Liver (tissue), 8 donors: ENCODE measurements at regions not wholly inside any gene's neighbourhood (a gene's known extent, or its start where the extent isn't known, plus 50 kb on each side); places are given as distances from the start of the nearest gene placed in this dataset.

Source experiments
- DNase-seq: peaks from one replicate; pipeline ENCODE4 v3.0.0-alpha.2; 2017; ENCODE audit warnings: low spot score
- H3K27ac ChIP-seq, 2 donors: one replicate each; pipeline ENCODE4 v1.7.0; 2013; ENCODE audit warnings: inconsistent platforms in 2 of 2, low read length in 2 of 2, control low read depth in 1 of 2, low read depth in 1 of 2, mild to moderate bottlenecking in 1 of 2
- H3K27me3 ChIP-seq, 4 donors: one replicate each; pipeline versions ENCODE4 v1.6.1 to v1.7.0; 2013; ENCODE audit warnings: low read length in 3 of 4, inconsistent platforms in 1 of 4, mild to moderate bottlenecking in 1 of 4, moderate library complexity in 1 of 4; ENCODE audit not compliant: control insufficient read depth in 4 of 4, insufficient read depth in 4 of 4
- H3K36me3 ChIP-seq, 4 donors: one replicate each; pipeline versions ENCODE4 v1.6.1 to v1.7.0; 2013; ENCODE audit warnings: low read length in 3 of 4, mild to moderate bottlenecking in 3 of 4, low read depth in 1 of 4, moderate library complexity in 1 of 4; ENCODE audit not compliant: control insufficient read depth in 4 of 4, insufficient read depth in 3 of 4
- H3K4me1 ChIP-seq, 4 donors: one replicate each; pipeline versions ENCODE4 v1.6.1 to v1.7.0; 2013; ENCODE audit warnings: low read length in 3 of 4, mild to moderate bottlenecking in 3 of 4, moderate library complexity in 1 of 4; ENCODE audit not compliant: control insufficient read depth in 4 of 4, insufficient read depth in 4 of 4
- H3K4me3 ChIP-seq, 3 donors: one replicate each; pipeline versions ENCODE4 v1.6.1 to v1.7.0; 2013; ENCODE audit warnings: low read length in 3 of 3, control low read depth in 1 of 3, low read depth in 1 of 3, mild to moderate bottlenecking in 1 of 3
- H3K9ac ChIP-seq, 2 donors: one replicate each; pipeline ENCODE4 v1.7.0; 2013; ENCODE audit warnings: low read length in 2 of 2, mild to moderate bottlenecking in 2 of 2, moderate library complexity in 2 of 2, control low read depth in 1 of 2, low read depth in 1 of 2
- H3K9me3 ChIP-seq, 4 donors: one replicate each; pipeline versions ENCODE4 v1.6.1 to v1.7.0; 2013; ENCODE audit warnings: low read length in 3 of 4; ENCODE audit not compliant: control insufficient read depth in 4 of 4
- FOXA1 ChIP-seq: IDR thresholded peaks from 2 replicates; pipeline ENCODE4 v1.6.1; 2016; ENCODE audit warnings: antibody characterized with exemption
- FOXA2 ChIP-seq: IDR thresholded peaks from 2 replicates; pipeline ENCODE4 v1.6.1; 2016; ENCODE audit warnings: antibody characterized with exemption
- HNF4A ChIP-seq, 2 donors: conservative IDR thresholded peaks; 2 replicates each; pipeline ENCODE4 v1.6.1; 2016; ENCODE audit warnings: antibody characterized with exemption in 2 of 2, mild to moderate bottlenecking in 2 of 2
- HNF4G ChIP-seq: IDR thresholded peaks from 2 replicates; pipeline ENCODE4 v1.6.1; 2016; ENCODE audit warnings: antibody characterized with exemption
- JUND ChIP-seq, 2 donors: IDR thresholded peaks; 2 replicates each; pipeline ENCODE4 v1.6.1; 2016; ENCODE audit warnings: antibody characterized with exemption in 2 of 2
- NR2F2 ChIP-seq: IDR thresholded peaks from 2 replicates; pipeline ENCODE4 v1.6.1; 2016; ENCODE audit warnings: antibody characterized with exemption
- RAD21 ChIP-seq, 2 donors: IDR thresholded peaks; 2 replicates each; pipeline ENCODE4 v1.6.1; 2016; ENCODE audit warnings: antibody characterized with exemption in 2 of 2, mild to moderate bottlenecking in 2 of 2
- RXRA ChIP-seq, 2 donors: IDR thresholded peaks; 2 replicates each; pipeline ENCODE4 v1.6.1; 2017 to 2018; ENCODE audit warnings: antibody characterized with exemption in 2 of 2, mild to moderate bottlenecking in 1 of 2
- SP1 ChIP-seq: IDR thresholded peaks from 2 replicates; pipeline ENCODE4 v1.6.1; 2018; ENCODE audit warnings: antibody characterized with exemption, mild to moderate bottlenecking
- TAF1 ChIP-seq: conservative IDR thresholded peaks from 2 replicates; pipeline ENCODE4 v1.6.1; 2016; ENCODE audit warnings: antibody characterized with exemption, mild to moderate bottlenecking
- YY1 ChIP-seq: IDR thresholded peaks from 2 replicates; pipeline ENCODE4 v1.6.1; 2016; ENCODE audit warnings: antibody characterized with exemption, mild to moderate bottlenecking
- WGBS: extraction: QIAGEN DNeasy Blood & Tissue Kit; methylation state at CpG from one replicate; pipeline ENCODE4 v1.1.7; 2013; 5-methylcytosine and 5-hydroxymethylcytosine counted together
- TF ChIP-seq, protein P1 (sequence below): IDR thresholded peaks from 2 replicates; pipeline ENCODE4 v1.6.1; 2016; ENCODE audit warnings: antibody characterized with exemption
- TF ChIP-seq, protein P2 (sequence below): fragments of 150-350 bp; IDR thresholded peaks from 2 replicates; pipeline ENCODE4 v1.5.1; 2017; ENCODE audit warnings: improper control_type of control experiment, low read depth, low read length; ENCODE audit not compliant: missing input control
- TF ChIP-seq, protein P3 (sequence below): IDR thresholded peaks from 2 replicates; pipeline ENCODE4 v1.6.1; 2016; ENCODE audit warnings: antibody characterized with exemption
- TF ChIP-seq, protein P4 (sequence below): IDR thresholded peaks from 2 replicates; pipeline ENCODE4 v1.6.1; 2016; ENCODE audit warnings: antibody characterized with exemption
- TF ChIP-seq, protein P5 (sequence below): IDR thresholded peaks from 2 replicates; pipeline ENCODE4 v1.6.1; 2016; ENCODE audit warnings: antibody characterized with exemption, mild to moderate bottlenecking
- donor health status: healthy.
- donor health status: healthy.
- donor health status: healthy.
- donor health status: healthy.
- donor health status: healthy.

DNA sequence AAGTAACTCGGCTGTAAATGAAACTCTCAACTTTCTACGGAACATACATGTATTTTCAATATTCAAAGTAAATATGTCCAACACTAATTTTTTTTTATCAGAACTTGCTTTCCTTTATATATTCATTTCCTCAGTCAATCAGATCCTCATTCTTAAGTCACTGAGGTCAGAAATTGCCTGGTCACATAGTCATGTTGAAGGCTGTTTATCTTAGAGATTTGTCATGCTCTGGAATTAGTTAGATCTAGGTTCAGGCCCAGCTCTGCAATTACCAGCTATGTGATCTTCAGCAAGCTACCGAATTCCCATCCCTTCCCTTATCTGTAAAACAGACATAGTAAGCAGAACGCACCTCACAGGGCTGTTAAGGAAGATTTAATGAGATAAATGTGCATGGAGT lies 228.8 kb downstream of the SPCS3 start:
- TF ChIP-seq, protein P1, sequence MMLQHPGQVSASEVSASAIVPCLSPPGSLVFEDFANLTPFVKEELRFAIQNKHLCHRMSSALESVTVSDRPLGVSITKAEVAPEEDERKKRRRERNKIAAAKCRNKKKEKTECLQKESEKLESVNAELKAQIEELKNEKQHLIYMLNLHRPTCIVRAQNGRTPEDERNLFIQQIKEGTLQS, result no peak
- TF ChIP-seq HNF4A (conservative IDR thresholded peaks at IDR 0.05), result no peak
- no peak for TF ChIP-seq YY1
- no peak for TF ChIP-seq SP1
- TF ChIP-seq, protein P2, sequence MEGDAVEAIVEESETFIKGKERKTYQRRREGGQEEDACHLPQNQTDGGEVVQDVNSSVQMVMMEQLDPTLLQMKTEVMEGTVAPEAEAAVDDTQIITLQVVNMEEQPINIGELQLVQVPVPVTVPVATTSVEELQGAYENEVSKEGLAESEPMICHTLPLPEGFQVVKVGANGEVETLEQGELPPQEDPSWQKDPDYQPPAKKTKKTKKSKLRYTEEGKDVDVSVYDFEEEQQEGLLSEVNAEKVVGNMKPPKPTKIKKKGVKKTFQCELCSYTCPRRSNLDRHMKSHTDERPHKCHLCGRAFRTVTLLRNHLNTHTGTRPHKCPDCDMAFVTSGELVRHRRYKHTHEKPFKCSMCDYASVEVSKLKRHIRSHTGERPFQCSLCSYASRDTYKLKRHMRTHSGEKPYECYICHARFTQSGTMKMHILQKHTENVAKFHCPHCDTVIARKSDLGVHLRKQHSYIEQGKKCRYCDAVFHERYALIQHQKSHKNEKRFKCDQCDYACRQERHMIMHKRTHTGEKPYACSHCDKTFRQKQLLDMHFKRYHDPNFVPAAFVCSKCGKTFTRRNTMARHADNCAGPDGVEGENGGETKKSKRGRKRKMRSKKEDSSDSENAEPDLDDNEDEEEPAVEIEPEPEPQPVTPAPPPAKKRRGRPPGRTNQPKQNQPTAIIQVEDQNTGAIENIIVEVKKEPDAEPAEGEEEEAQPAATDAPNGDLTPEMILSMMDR, result no peak
- no peak for TF ChIP-seq JUND (IDR thresholded peaks at IDR 0.05)
- TF ChIP-seq RAD21 (IDR thresholded peaks at IDR 0.05), result no peak
- no peak for TF ChIP-seq HNF4G
- TF ChIP-seq, protein P3, sequence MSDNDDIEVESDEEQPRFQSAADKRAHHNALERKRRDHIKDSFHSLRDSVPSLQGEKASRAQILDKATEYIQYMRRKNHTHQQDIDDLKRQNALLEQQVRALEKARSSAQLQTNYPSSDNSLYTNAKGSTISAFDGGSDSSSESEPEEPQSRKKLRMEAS, result no peak
- no peak for TF ChIP-seq TAF1
- TF ChIP-seq FOXA2, result no peak
- no peaks in the 10 kb centered on the region for H3K27me3 ChIP-seq
- peaks cover 0 to 8% (median 0%) of the 10 kb centered on the region in 4 donors for H3K9me3 ChIP-seq
- no peaks in the 10 kb centered on the region for H3K4me1 ChIP-seq
- DNase-seq, result no peak
- 56% methylated on average over 4 of the region's 4 CpGs for whole genome bisulfite sequencing
- H3K9ac ChIP-seq, result no peak overlapping the region
- H3K27ac ChIP-seq, result no peak overlapping the region
- no peaks in the 10 kb centered on the region for H3K36me3 ChIP-seq
- H3K4me3 ChIP-seq, result no peak overlapping the region

DNA sequence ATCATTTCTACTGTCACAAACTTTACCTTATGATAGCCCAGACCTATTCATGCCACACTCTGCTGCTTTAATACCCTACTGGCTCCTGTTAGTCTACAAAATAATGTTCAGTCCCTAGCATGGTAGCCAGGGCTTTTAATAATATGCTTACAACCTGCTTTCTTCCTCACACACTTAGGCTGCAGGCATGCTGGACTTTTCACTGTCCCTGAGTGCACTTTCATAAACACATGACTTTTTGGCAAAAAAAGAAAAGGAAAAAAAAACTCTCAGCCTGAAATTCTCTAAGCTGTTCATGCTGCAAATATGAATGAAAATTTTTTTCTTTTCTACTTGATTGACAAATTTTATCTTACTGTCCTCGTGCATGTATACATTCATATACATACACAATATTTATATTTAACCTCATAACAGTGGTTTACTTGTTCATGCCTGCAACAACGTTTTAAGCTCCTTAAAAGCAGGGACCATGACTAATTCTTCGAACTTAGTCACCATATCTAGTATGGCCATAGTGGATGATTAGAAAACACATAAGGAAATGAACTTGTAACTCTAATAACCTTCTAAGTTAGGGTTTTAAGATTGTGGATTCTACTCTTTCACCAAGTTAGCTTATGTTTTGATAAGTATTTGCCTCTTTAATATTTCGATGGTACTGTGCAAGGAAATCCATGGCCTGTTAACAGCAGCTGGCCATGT lies 229.5 kb downstream of the SPCS3 start:
- H3K9ac ChIP-seq, result no peak overlapping the region
- DNase-seq, result no peak
- no peak overlapping the region for H3K27ac ChIP-seq
- TF ChIP-seq RXRA (IDR thresholded peaks at IDR 0.05) (no peak), FOXA2 (no peak), HNF4G (no peak), JUND (IDR thresholded peaks at IDR 0.05) (no peak), SP1 (no peak), NR2F2 (no peak), YY1 (no peak), FOXA1 (no peak), RAD21 (IDR thresholded peaks at IDR 0.05) (no peak), TAF1 (no peak)
- TF ChIP-seq, protein P4, sequence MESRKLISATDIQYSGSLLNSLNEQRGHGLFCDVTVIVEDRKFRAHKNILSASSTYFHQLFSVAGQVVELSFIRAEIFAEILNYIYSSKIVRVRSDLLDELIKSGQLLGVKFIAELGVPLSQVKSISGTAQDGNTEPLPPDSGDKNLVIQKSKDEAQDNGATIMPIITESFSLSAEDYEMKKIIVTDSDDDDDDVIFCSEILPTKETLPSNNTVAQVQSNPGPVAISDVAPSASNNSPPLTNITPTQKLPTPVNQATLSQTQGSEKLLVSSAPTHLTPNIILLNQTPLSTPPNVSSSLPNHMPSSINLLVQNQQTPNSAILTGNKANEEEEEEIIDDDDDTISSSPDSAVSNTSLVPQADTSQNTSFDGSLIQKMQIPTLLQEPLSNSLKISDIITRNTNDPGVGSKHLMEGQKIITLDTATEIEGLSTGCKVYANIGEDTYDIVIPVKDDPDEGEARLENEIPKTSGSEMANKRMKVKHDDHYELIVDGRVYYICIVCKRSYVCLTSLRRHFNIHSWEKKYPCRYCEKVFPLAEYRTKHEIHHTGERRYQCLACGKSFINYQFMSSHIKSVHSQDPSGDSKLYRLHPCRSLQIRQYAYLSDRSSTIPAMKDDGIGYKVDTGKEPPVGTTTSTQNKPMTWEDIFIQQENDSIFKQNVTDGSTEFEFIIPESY, result no peak
- TF ChIP-seq, protein P3, result no peak
- TF ChIP-seq, protein P2, result no peak
- TF ChIP-seq, protein P5, sequence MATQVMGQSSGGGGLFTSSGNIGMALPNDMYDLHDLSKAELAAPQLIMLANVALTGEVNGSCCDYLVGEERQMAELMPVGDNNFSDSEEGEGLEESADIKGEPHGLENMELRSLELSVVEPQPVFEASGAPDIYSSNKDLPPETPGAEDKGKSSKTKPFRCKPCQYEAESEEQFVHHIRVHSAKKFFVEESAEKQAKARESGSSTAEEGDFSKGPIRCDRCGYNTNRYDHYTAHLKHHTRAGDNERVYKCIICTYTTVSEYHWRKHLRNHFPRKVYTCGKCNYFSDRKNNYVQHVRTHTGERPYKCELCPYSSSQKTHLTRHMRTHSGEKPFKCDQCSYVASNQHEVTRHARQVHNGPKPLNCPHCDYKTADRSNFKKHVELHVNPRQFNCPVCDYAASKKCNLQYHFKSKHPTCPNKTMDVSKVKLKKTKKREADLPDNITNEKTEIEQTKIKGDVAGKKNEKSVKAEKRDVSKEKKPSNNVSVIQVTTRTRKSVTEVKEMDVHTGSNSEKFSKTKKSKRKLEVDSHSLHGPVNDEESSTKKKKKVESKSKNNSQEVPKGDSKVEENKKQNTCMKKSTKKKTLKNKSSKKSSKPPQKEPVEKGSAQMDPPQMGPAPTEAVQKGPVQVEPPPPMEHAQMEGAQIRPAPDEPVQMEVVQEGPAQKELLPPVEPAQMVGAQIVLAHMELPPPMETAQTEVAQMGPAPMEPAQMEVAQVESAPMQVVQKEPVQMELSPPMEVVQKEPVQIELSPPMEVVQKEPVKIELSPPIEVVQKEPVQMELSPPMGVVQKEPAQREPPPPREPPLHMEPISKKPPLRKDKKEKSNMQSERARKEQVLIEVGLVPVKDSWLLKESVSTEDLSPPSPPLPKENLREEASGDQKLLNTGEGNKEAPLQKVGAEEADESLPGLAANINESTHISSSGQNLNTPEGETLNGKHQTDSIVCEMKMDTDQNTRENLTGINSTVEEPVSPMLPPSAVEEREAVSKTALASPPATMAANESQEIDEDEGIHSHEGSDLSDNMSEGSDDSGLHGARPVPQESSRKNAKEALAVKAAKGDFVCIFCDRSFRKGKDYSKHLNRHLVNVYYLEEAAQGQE, result no peak
- no peaks in the 10 kb centered on the region for H3K36me3 ChIP-seq
- no peaks in the 10 kb centered on the region for H3K4me1 ChIP-seq
- H3K9me3 ChIP-seq, result peaks cover 0 to 8% (median 0%) of the 10 kb centered on the region in 4 donors
- no peaks in the 10 kb centered on the region for H3K27me3 ChIP-seq
- WGBS, result 50% methylated on average over 4 of the region's 4 CpGs
- no peak overlapping the region for H3K4me3 ChIP-seq
